GM12891 (cell line): ENCODE measurements at regions not wholly inside any gene's neighbourhood (a gene's known extent, or its start where the extent isn't known, plus 50 kb on each side); places are given as distances from the start of the nearest gene placed in this dataset.

Experiments
- DNase-seq: peaks from one replicate; pipeline ENCODE4 v3.0.0; 2011; ENCODE audit warnings: low spot score; ENCODE audit not compliant: insufficient read length
- FAIRE-seq: peaks from 2 replicates; lab custom pipeline; 2011; peaks lifted over from hg19 to GRCh38; lab: Jason Lieb, UNC
- PAX5 ChIP-seq: IDR thresholded peaks from 2 replicates; pipeline ENCODE4 v1.6.1; 2011; ENCODE audit warnings: low read length, moderate library complexity, mild to moderate bottlenecking; ENCODE audit not compliant: insufficient read depth, severe bottlenecking
- POLR2A ChIP-seq: IDR thresholded peaks from 2 replicates; pipeline ENCODE4 v1.6.1; 2011; ENCODE audit warnings: low read depth, low read length, control low read depth
- POLR2AphosphoS5 ChIP-seq: IDR thresholded peaks from 2 replicates; pipeline ENCODE4 v1.6.1; 2011; ENCODE audit warnings: low read depth, low read length, control low read depth
- POU2F2 ChIP-seq: IDR thresholded peaks from 2 replicates; pipeline ENCODE4 v1.6.1; 2011; ENCODE audit warnings: low read depth, mild to moderate bottlenecking, control low read depth, low read length, moderate library complexity
- SPI1 ChIP-seq: IDR thresholded peaks from 2 replicates; pipeline ENCODE4 v1.6.1; 2011; ENCODE audit warnings: low read depth, low read length, control low read depth
- TAF1 ChIP-seq: IDR thresholded peaks from 2 replicates; pipeline ENCODE4 v1.6.1; 2011; ENCODE audit warnings: low read depth, low read length, control low read depth

GRCh38 chr6:21844120-21844917 is 250.8 kb downstream of the SOX4 start:
- FAIRE-seq (no peak), DNase-seq (no peak)
- no peak for TF ChIP-seq POU2F2
- no peak for TF ChIP-seq SPI1
- no peak for TF ChIP-seq PAX5
- no peak for TF ChIP-seq TAF1
- TF ChIP-seq POLR2AphosphoS5, result no peak
- TF ChIP-seq POLR2A, result no peak

GRCh38 chr6:21845018-21845417 is 251.5 kb downstream of the SOX4 start:
- DNase-seq (no peak), FAIRE-seq (no peak)
- no peak for TF ChIP-seq PAX5
- no peak for TF ChIP-seq TAF1
- TF ChIP-seq POU2F2, result no peak
- no peak for TF ChIP-seq POLR2AphosphoS5
- no peak for TF ChIP-seq POLR2A
- TF ChIP-seq SPI1, result no peak

- no peak for FAIRE-seq
- no peak for DNase-seq
- no peak for TF ChIP-seq POU2F2
- TF ChIP-seq POLR2AphosphoS5, result no peak
- TF ChIP-seq POLR2A, result no peak
These were observed 252.0 kb downstream of the SOX4 start for GRCh38 chr6:21845439-21846140.

GRCh38 chr6:21846541-21847451 is 253.2 kb downstream of the SOX4 start:
- TF ChIP-seq POLR2AphosphoS5, result no peak
- TF ChIP-seq POU2F2, result no peak
- no peak for TF ChIP-seq SPI1
- FAIRE-seq (no peak), DNase-seq (no peak)

- FAIRE-seq (no peak), DNase-seq (no peak)
These were observed 254.3 kb downstream of the SOX4 start for GRCh38 chr6:21847711-21848480.

GRCh38 chr6:21850691-21851090 is 257.1 kb downstream of the SOX4 start:
- no peak for TF ChIP-seq POLR2A
- no peak for TF ChIP-seq POLR2AphosphoS5
- TF ChIP-seq SPI1, result peak; percentile 21; the same call in 1 of the 2 replicates
- TF ChIP-seq POU2F2, result no peak
- TF ChIP-seq TAF1, result no peak
- no peak for TF ChIP-seq PAX5
- no peak for FAIRE-seq
- DNase-seq, result no peak

More at GRCh38 chr6:21847711-21848480, 254.3 kb downstream of the SOX4 start:
- no peak for TF ChIP-seq POU2F2
- TF ChIP-seq POLR2AphosphoS5, result no peak
- no peak for TF ChIP-seq POLR2A
- no peak for TF ChIP-seq SPI1
- no peak for TF ChIP-seq PAX5
- TF ChIP-seq TAF1, result no peak

GRCh38 chr6:21855811-21856455 is 262.4 kb downstream of the SOX4 start:
- DNase-seq, result no peak
- FAIRE-seq, result no peak
- no peak for TF ChIP-seq POU2F2
- TF ChIP-seq PAX5, result no peak
- no peak for TF ChIP-seq SPI1
- TF ChIP-seq POLR2AphosphoS5, result no peak
- no peak for TF ChIP-seq TAF1

- FAIRE-seq (no peak), DNase-seq (no peak)
- TF ChIP-seq POU2F2, result no peak
- TF ChIP-seq PAX5, result no peak
- TF ChIP-seq TAF1, result no peak
- TF ChIP-seq POLR2AphosphoS5, result no peak
- TF ChIP-seq SPI1, result no peak
These were observed 262.9 kb downstream of the SOX4 start for GRCh38 chr6:21856456-21856825.
